ENCODE measurements at regions not wholly inside any gene's neighbourhood (a gene's known extent, or its start where the extent isn't known, plus 50 kb on each side); places are given as distances from the start of the nearest gene placed in this dataset.

DNA sequence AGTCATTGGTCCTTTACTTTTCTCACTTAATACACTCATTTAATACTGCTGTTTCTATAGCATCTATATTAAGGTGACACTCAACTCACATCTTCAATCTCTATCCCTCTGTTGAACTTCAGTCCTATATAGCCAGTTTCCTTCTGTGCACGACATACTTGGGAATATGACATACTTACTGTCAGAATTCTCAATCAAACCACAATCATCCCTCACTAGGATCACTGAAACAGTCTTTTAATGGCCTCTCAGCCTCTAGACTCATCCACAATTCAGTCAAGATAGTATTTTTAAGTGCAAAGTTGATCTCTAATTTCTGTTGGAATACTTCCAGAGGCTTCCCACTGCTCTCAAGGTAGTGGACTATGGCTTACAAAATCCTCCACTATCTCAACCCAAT is 251.0 kb upstream of the MEF2C start:
- TF ChIP-seq, protein P1, sequence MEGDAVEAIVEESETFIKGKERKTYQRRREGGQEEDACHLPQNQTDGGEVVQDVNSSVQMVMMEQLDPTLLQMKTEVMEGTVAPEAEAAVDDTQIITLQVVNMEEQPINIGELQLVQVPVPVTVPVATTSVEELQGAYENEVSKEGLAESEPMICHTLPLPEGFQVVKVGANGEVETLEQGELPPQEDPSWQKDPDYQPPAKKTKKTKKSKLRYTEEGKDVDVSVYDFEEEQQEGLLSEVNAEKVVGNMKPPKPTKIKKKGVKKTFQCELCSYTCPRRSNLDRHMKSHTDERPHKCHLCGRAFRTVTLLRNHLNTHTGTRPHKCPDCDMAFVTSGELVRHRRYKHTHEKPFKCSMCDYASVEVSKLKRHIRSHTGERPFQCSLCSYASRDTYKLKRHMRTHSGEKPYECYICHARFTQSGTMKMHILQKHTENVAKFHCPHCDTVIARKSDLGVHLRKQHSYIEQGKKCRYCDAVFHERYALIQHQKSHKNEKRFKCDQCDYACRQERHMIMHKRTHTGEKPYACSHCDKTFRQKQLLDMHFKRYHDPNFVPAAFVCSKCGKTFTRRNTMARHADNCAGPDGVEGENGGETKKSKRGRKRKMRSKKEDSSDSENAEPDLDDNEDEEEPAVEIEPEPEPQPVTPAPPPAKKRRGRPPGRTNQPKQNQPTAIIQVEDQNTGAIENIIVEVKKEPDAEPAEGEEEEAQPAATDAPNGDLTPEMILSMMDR (IDR thresholded peaks at IDR 0.05; ENCODE audit: insufficient read depth, low read depth, low read length, missing control alignments), result no peak
- H3K4me3 ChIP-seq (ENCODE audit: low read depth, low read length), result no peak overlapping the region
- DNase-seq (ENCODE audit: low read depth), result no peak

DNA sequence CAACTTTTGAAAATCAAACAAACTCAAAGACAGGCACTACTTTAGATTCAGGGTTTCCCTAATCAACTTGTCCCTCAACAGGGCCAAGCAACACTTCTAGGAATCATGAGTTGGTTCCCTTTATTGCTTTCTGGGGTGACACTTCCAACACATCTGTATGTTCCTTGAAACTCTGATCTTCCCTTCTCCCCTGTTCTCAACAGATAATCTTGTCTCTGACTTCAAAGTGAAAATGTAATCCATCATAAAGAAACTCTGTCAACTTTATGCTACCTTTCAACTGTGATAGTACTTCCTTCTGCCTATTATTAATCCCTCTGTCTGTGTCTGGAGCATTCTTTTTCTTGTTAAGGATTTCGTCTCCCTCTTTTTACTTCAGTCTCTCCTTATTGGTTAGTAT is 250.1 kb upstream of the MEF2C start:
- H3K4me3 ChIP-seq (ENCODE audit: low read depth, low read length), result no peak overlapping the region
- DNase-seq (ENCODE audit: low read depth), result no peak
- TF ChIP-seq, protein P1 (IDR thresholded peaks at IDR 0.05; ENCODE audit: insufficient read depth, low read depth, low read length, missing control alignments), result no peak

DNA sequence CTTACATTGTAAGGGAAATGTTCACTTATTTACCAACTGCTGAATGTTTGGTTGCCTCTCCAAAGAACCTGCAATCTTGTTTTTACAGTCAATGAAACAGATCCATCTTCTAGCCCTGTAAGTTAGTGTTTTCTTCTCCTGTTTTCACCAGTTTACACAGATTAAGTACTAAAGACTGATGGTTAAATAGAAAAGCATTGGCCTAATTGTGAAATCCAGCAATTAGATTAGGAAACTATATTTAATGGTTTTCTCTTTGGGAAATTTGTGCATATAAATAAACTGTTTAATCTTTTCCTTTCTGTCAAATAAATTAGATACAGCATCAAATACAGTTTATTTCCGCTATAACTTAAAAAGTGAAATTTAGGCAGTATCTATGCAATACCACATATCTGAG is 247.9 kb upstream of the MEF2C start:
- H3K4me3 ChIP-seq (ENCODE audit: low read depth, low read length), result no peak overlapping the region
- DNase-seq (ENCODE audit: low read depth), result no peak
- TF ChIP-seq, protein P1 (IDR thresholded peaks at IDR 0.05; ENCODE audit: insufficient read depth, low read depth, low read length, missing control alignments), result no peak

DNA sequence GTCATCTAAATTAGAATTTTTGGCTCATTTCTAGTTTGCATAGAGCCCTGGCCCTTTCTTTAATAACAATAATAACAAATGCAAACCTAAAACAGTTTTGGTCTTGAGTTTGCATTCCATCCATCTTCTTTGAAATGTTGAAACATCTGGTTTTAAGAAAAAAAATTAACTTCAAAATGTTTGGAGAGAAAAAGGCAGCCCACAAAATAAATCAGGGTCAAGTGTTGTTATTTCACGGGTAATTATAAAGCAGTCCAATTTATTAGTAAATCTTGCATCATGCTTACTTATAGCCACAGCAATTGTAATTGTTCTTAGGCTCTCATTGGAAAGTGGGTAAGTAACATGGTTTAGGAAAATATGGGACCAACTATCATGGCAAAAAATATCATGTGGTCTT is 247.0 kb upstream of the MEF2C start:
- TF ChIP-seq, protein P1 (IDR thresholded peaks at IDR 0.05; ENCODE audit: insufficient read depth, low read depth, low read length, missing control alignments), result no peak
- no peak overlapping the region for H3K4me3 ChIP-seq (ENCODE audit: low read depth, low read length)
- no peak for DNase-seq (ENCODE audit: low read depth)

DNA sequence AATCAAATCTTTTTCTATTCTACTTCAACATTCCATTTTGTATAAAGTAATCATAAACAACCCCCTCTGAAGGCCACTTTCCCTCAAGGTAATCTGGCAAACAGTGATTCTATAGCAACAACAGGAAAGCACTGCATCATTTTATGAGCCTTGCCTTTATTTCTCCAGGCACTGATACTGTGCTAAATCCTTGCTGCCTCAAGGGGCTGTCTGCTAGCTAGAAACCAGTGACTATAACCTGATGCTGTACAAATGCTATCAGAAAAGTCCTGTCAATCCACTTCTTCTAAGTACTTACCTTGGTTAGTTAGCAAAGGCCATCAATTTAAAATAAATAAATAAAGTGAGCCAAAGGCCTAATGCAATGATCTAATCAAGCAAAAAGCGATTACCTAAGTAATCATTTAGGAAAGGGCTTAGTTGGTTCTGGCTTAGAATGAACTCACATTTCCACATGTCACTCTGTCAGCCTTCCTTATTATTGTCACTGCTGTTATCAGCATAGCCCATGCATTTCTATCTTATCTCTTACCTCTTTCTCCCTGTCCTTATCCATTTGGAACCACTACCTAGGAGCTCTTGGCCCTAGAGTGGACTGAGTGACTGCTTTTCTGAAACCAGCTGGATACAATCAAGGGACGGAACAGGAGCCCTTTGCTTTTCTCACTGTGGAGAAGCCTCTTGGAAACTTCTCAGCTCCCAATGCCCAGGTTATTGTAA is 246.1 kb upstream of the MEF2C start:
- TF ChIP-seq, protein P1 (IDR thresholded peaks at IDR 0.05; ENCODE audit: insufficient read depth, low read depth, low read length, missing control alignments), result no peak
- no peak for DNase-seq (ENCODE audit: low read depth)
- no peak overlapping the region for H3K4me3 ChIP-seq (ENCODE audit: low read depth, low read length)

DNA sequence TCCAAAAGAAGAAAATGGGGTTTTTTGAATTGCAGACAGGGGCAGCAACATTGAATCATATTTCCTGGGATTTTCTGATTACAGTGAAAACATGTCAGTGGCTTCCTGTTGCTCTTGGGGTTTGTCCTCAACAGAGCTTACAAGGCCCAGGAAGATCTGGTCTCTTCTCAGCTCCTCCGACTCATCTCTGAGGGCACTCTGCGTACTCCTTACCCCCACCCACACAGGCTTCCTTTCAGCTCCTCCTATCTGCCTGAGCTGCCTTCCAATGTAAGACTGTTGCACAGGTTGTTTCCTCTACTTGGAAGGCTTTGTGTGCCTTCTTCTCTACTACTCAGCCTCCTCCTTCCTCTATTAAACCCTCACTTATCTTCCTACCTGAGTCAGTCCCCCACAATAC is 245.1 kb upstream of the MEF2C start:
- TF ChIP-seq, protein P1 (IDR thresholded peaks at IDR 0.05; ENCODE audit: insufficient read depth, low read depth, low read length, missing control alignments), result no peak
- DNase-seq (ENCODE audit: low read depth), result peak; percentile 1
- no peak overlapping the region for H3K4me3 ChIP-seq (ENCODE audit: low read depth, low read length)

DNA sequence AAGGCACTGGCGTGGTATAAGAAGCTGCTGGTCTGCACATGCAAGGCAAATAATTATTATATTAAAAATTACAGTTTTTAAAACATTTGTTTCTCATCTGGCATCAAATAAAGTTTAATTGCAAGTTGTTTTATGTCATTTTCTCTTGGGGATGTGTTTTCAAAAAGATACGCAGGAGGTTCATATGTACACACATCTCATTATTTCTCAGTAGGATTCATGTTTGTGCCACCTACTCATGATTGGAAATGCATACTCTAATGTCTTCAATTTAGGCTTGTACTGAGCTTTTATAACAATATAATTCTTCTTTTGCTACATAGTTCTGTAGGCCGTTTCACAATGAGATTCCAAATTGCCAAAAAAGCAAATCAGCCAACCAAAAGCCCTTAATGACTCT is 244.2 kb upstream of the MEF2C start:
- TF ChIP-seq, protein P1 (IDR thresholded peaks at IDR 0.05; ENCODE audit: insufficient read depth, low read depth, low read length, missing control alignments), result no peak
- H3K4me3 ChIP-seq (ENCODE audit: low read depth, low read length), result no peak overlapping the region
- DNase-seq (ENCODE audit: low read depth), result no peak

All from GM12865 (cell line).